ENCODE measurements at regions not wholly inside any gene's neighbourhood (a gene's known extent, or its start where the extent isn't known, plus 50 kb on each side); places are given as distances from the start of the nearest gene placed in this dataset.

DNA sequence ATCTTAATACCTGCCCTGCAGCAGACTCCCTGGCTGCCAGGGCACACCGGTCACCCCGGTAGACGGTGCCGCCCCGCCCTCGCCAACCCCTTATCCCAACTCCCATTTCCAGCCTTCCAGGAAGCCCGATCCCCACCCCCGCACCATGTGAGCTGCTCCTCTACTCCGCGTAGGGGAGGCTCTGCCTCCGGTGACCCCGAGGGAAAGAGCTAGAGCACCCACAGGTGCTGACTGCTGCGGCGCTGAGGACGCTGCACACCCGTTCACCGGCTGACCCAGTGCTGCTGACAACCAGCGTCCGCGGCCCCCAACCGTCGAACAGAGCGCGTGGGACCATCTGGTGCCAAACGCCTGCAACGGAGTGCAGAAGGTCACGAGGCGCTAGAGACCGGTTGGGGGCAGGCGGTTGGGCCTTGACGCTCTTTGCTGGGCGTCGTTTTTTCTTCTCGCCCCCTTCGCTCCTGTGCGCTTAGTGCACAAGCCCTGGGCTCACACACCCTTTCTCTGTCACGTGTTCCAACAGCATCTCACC, 59.6 kb upstream of the ZNF599 start:
- H3K27ac ChIP-seq: no peak overlapping the region
- TF ChIP-seq, protein P1, sequence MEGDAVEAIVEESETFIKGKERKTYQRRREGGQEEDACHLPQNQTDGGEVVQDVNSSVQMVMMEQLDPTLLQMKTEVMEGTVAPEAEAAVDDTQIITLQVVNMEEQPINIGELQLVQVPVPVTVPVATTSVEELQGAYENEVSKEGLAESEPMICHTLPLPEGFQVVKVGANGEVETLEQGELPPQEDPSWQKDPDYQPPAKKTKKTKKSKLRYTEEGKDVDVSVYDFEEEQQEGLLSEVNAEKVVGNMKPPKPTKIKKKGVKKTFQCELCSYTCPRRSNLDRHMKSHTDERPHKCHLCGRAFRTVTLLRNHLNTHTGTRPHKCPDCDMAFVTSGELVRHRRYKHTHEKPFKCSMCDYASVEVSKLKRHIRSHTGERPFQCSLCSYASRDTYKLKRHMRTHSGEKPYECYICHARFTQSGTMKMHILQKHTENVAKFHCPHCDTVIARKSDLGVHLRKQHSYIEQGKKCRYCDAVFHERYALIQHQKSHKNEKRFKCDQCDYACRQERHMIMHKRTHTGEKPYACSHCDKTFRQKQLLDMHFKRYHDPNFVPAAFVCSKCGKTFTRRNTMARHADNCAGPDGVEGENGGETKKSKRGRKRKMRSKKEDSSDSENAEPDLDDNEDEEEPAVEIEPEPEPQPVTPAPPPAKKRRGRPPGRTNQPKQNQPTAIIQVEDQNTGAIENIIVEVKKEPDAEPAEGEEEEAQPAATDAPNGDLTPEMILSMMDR (IDR thresholded peaks at IDR 0.05): no peak
- no peak overlapping the region for H3K4me3 ChIP-seq
- no peaks in the 10 kb centered on the region for H3K4me1 ChIP-seq
- no peak for DNase-seq (ENCODE audit: low spot score in 2 of 2)
- no peaks in the 10 kb centered on the region for H3K36me3 ChIP-seq
- intact Hi-C loops (cut with DNase I): no loop called here
- H3K27me3 ChIP-seq: no peaks in the 10 kb centered on the region
- H3K9me3 ChIP-seq: no peaks in the 10 kb centered on the region

GRCh38 chr19:34831714-34832113, 58.7 kb upstream of the ZNF599 start:
- Histone ChIP-seq H3K27ac (no peak overlapping the region), H3K4me1 (no peaks in the 10 kb centered on the region), H3K27me3 (no peaks in the 10 kb centered on the region), H3K9me3 (no peaks in the 10 kb centered on the region), H3K36me3 (no peaks in the 10 kb centered on the region), H3K4me3 (no peak overlapping the region)
- TF ChIP-seq, protein P1 (IDR thresholded peaks at IDR 0.05): no peak
- intact Hi-C loops (cut with DNase I): no loop called here
- no peak for DNase-seq (ENCODE audit: low spot score in 2 of 2)

- Histone ChIP-seq H3K27me3 (no peaks in the 10 kb centered on the region), H3K36me3 (no peaks in the 10 kb centered on the region), H3K4me1 (no peaks in the 10 kb centered on the region), H3K27ac (no peak overlapping the region), H3K4me3 (no peak overlapping the region), H3K9me3 (no peaks in the 10 kb centered on the region)
- TF ChIP-seq, protein P1 (IDR thresholded peaks at IDR 0.05): no peak
- no peak for DNase-seq (ENCODE audit: low spot score in 2 of 2)
- intact Hi-C loops (cut with DNase I): no loop called here
Measured at GRCh38 chr19:34828156-34828555, 55.1 kb upstream of the ZNF599 start.

- no peak for DNase-seq (ENCODE audit: low spot score in 2 of 2)
- intact Hi-C loops (cut with DNase I): no loop called here
- TF ChIP-seq, protein P1 (IDR thresholded peaks at IDR 0.05): no peak
Measured at GRCh38 chr19:34825212-34825611, 52.2 kb upstream of the ZNF599 start.

DNA sequence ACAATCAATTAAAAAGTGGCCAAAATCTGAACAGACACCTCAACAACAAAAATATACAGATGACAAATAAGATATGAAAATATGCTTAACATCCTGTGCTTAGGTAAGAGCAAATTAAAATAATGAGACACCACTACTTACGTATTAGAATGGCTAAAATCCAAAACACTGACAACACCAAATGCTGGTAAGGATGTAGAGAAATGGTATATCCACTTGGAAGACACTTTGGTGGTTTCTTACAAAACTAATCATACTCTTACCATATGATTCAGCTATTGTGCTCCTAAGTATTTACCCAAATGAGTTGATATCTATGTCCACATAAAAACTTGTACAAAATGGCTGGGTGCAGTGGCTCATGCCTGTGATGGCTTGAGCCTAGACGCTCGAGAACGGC, 51.7 kb upstream of the ZNF599 start:
- no peak for DNase-seq (ENCODE audit: low spot score in 2 of 2)
- no peaks in the 10 kb centered on the region for H3K36me3 ChIP-seq
- no peaks in the 10 kb centered on the region for H3K9me3 ChIP-seq
- TF ChIP-seq, protein P1 (IDR thresholded peaks at IDR 0.05): no peak
- intact Hi-C loops (cut with DNase I): no loop called here
- H3K4me1 ChIP-seq: no peaks in the 10 kb centered on the region
- no peak overlapping the region for H3K27ac ChIP-seq
- H3K4me3 ChIP-seq: no peak overlapping the region
- H3K27me3 ChIP-seq: no peaks in the 10 kb centered on the region

More at GRCh38 chr19:34825212-34825611, 52.2 kb upstream of the ZNF599 start:
- Histone ChIP-seq H3K27ac (no peak overlapping the region), H3K9me3 (no peaks in the 10 kb centered on the region), H3K4me3 (no peak overlapping the region), H3K36me3 (no peaks in the 10 kb centered on the region), H3K4me1 (no peaks in the 10 kb centered on the region), H3K27me3 (no peaks in the 10 kb centered on the region)

Data from ascending aorta (tissue), 2 donors.